Vagina (tissue), 2 donors: ENCODE measurements at regions not wholly inside any gene's neighbourhood (a gene's known extent, or its start where the extent isn't known, plus 50 kb on each side); places are given as distances from the start of the nearest gene placed in this dataset.

Source experiments
- CTCF ChIP-seq, 3 experiments: fragments of 450-650 bp in 2 of 3; fragments of 200-600 bp in 1 of 3; sonication (generic) in 1 of 3; IDR thresholded peaks; one replicate each; pipeline ENCODE4 v1.5.1; 2017 to 2019; ENCODE audit warnings: antibody characterized with exemption in 3 of 3, mild to moderate bottlenecking in 2 of 3, moderate library complexity in 2 of 3
- POLR2A ChIP-seq, 2 donors: fragments of 450-650 bp; IDR thresholded peaks; one replicate each; pipeline ENCODE4 v1.6.1; 2017; ENCODE audit warnings: antibody characterized with exemption in 2 of 2, mild to moderate bottlenecking in 2 of 2, moderate library complexity in 2 of 2

- TF ChIP-seq CTCF (IDR thresholded peaks at IDR 0.05): no peak
- no peak for TF ChIP-seq POLR2A (IDR thresholded peaks at IDR 0.05)
Measured at GRCh38 chr19:30677702-30678101, 305.5 kb downstream of the ZNF536 start.
